Mesothelial cell of epicardium (in vitro differentiated cells): ENCODE measurements at regions not wholly inside any gene's neighbourhood (a gene's known extent, or its start where the extent isn't known, plus 50 kb on each side); places are given as distances from the start of the nearest gene placed in this dataset.
A peak's percentile ranks its signal among the peaks of the same experiment; 100 is the strongest.

ENCODE experiments used
- DNase-seq, 2 experiments: peaks; one replicate each; pipeline ENCODE4 v3.0.0; 2021; ENCODE audit warnings: low spot score in 2 of 2; ENCODE audit not compliant: unreplicated experiment in 2 of 2
- H3K27ac Mint-ChIP-seq: 2 replicates; pipeline ENCODE4 v1.8.0; 2021; ENCODE audit warnings: mixed read lengths
- H3K27me3 Mint-ChIP-seq: 2 replicates; pipeline ENCODE4 v1.8.0; 2021; ENCODE audit warnings: low read depth, mixed read lengths
- H3K36me3 Mint-ChIP-seq: 2 replicates; pipeline ENCODE4 v1.8.0; 2021; ENCODE audit warnings: mixed read lengths
- H3K4me1 Mint-ChIP-seq: 2 replicates; pipeline ENCODE4 v1.8.0; 2021; ENCODE audit warnings: mixed read lengths
- H3K4me3 Mint-ChIP-seq: 2 replicates; pipeline ENCODE4 v1.8.0; 2021; ENCODE audit warnings: mild to moderate bottlenecking, moderate library complexity, mixed read lengths
- H3K9me3 Mint-ChIP-seq: 2 replicates; pipeline ENCODE4 v1.8.0; 2021; ENCODE audit warnings: mixed read lengths
- CTCF ChIP-seq: fragments of 200-600 bp; sonication (generic); IDR thresholded peaks from one replicate; pipeline ENCODE4 v1.5.0; 2021; ENCODE audit warnings: antibody characterized with exemption; ENCODE audit not compliant: unreplicated experiment

- no peak overlapping the region for H3K4me3 Mint-ChIP-seq
- peaks cover 33% of the 10 kb centered on the region for H3K4me1 Mint-ChIP-seq
- no peaks in the 10 kb centered on the region for H3K36me3 Mint-ChIP-seq
- TF ChIP-seq CTCF = no peak
- no peaks in the 10 kb centered on the region for H3K27me3 Mint-ChIP-seq
- DNase-seq = no peak
- H3K9me3 Mint-ChIP-seq = no peaks in the 10 kb centered on the region
- no peak overlapping the region for H3K27ac Mint-ChIP-seq
These were observed 113.2 kb upstream of the SATB2 start for GRCh38 chr2:199570934-199571333.

- peak overlapping the region; percentile 6 for H3K27ac Mint-ChIP-seq
- no peak for DNase-seq
- H3K4me1 Mint-ChIP-seq = peaks cover 33% of the 10 kb centered on the region
- H3K36me3 Mint-ChIP-seq = no peaks in the 10 kb centered on the region
- no peak overlapping the region for H3K4me3 Mint-ChIP-seq
- TF ChIP-seq CTCF = no peak
- H3K27me3 Mint-ChIP-seq = no peaks in the 10 kb centered on the region
- no peaks in the 10 kb centered on the region for H3K9me3 Mint-ChIP-seq
These were observed 111.6 kb upstream of the SATB2 start for GRCh38 chr2:199569336-199569735.

GRCh38 chr2:199558156-199558555, 100.4 kb upstream of the SATB2 start:
- TF ChIP-seq CTCF = no peak
- no peaks in the 10 kb centered on the region for H3K27me3 Mint-ChIP-seq
- no peak overlapping the region for H3K27ac Mint-ChIP-seq
- DNase-seq = no peak
- H3K9me3 Mint-ChIP-seq = peaks cover 4% of the 10 kb centered on the region
- no peaks in the 10 kb centered on the region for H3K4me1 Mint-ChIP-seq
- no peak overlapping the region for H3K4me3 Mint-ChIP-seq
- H3K36me3 Mint-ChIP-seq = no peaks in the 10 kb centered on the region

- TF ChIP-seq CTCF = no peak
- H3K36me3 Mint-ChIP-seq = no peaks in the 10 kb centered on the region
- no peak overlapping the region for H3K27ac Mint-ChIP-seq
- DNase-seq = no peak
- no peaks in the 10 kb centered on the region for H3K27me3 Mint-ChIP-seq
- H3K4me3 Mint-ChIP-seq = no peak overlapping the region
- H3K4me1 Mint-ChIP-seq = peaks cover 4% of the 10 kb centered on the region
- no peaks in the 10 kb centered on the region for H3K9me3 Mint-ChIP-seq
These were observed 99.0 kb upstream of the SATB2 start for GRCh38 chr2:199556527-199557285.

GRCh38 chr2:199554026-199554425, 96.3 kb upstream of the SATB2 start:
- Mint-ChIP-seq H3K27ac (no peak overlapping the region), H3K4me3 (no peak overlapping the region), H3K4me1 (peaks cover 4% of the 10 kb centered on the region), H3K9me3 (peaks cover 7% of the 10 kb centered on the region), H3K36me3 (no peaks in the 10 kb centered on the region), H3K27me3 (no peaks in the 10 kb centered on the region)
- DNase-seq = no peak
- no peak for TF ChIP-seq CTCF
